Upper lobe of left lung (tissue), 4 donors: ENCODE measurements at regions not wholly inside any gene's neighbourhood (a gene's known extent, or its start where the extent isn't known, plus 50 kb on each side); places are given as distances from the start of the nearest gene placed in this dataset.

Experiments
- EP300 ChIP-seq, 4 donors: sonication (generic); formaldehyde crosslinking; IDR thresholded peaks; one replicate each; pipeline ENCODE4 v1.5.1; 2017; ENCODE audit warnings: antibody characterized with exemption in 4 of 4, control low read depth in 2 of 4
- TF ChIP-seq, protein P1 (sequence below), 6 experiments: fragments of 450-650 bp in 4 of 6; fragments of 200-600 bp in 2 of 6; sonication (generic) in 2 of 6; IDR thresholded peaks; one replicate each; pipeline ENCODE4 v1.5.1; 2016 to 2019; ENCODE audit warnings: antibody characterized with exemption in 6 of 6

DNA sequence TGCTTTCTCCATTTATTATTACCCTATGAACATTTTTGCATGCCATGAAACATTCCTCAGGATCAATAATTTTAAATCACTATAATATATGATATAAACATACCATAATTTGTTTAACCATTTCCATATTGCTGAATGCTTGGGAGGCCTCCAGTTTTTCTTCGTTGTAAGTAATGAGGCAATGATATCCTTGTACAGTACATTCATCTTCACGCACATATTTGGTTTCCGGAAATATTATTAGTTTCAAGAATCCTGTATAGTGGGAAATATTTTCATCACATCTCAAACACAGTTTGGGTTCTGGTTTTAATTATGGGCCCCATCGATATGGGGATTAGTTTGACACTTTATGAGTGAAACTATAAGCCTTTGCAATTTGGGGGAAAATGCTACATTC is 135.4 kb downstream of the HS3ST3B1 start:
- no peak for TF ChIP-seq EP300 (IDR thresholded peaks at IDR 0.05)
- TF ChIP-seq, protein P1, sequence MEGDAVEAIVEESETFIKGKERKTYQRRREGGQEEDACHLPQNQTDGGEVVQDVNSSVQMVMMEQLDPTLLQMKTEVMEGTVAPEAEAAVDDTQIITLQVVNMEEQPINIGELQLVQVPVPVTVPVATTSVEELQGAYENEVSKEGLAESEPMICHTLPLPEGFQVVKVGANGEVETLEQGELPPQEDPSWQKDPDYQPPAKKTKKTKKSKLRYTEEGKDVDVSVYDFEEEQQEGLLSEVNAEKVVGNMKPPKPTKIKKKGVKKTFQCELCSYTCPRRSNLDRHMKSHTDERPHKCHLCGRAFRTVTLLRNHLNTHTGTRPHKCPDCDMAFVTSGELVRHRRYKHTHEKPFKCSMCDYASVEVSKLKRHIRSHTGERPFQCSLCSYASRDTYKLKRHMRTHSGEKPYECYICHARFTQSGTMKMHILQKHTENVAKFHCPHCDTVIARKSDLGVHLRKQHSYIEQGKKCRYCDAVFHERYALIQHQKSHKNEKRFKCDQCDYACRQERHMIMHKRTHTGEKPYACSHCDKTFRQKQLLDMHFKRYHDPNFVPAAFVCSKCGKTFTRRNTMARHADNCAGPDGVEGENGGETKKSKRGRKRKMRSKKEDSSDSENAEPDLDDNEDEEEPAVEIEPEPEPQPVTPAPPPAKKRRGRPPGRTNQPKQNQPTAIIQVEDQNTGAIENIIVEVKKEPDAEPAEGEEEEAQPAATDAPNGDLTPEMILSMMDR (IDR thresholded peaks at IDR 0.05): no peak
